Activated B cell treated with CpG ODN at 0.5 μM for 24 hours (primary cell): ENCODE measurements at regions not wholly inside any gene's neighbourhood (a gene's known extent, or its start where the extent isn't known, plus 50 kb on each side); places are given as distances from the start of the nearest gene placed in this dataset.

Experiments
- ATAC-seq: fragments of 200-7000 bp; cut with Tn5 transposase; one replicate; pipeline ENCODE4 v1.10.0; 2021; ENCODE audit warnings: low read depth, mild to moderate bottlenecking, moderate library complexity
- CTCF ChIA-PET: fragments of 350-600 bp; sonication (Branson Sonifier 250); formaldehyde crosslinking; loops from one replicate; lab custom pipeline; 2021; ENCODE audit warnings: antibody characterized with exemption; lab: Charles Lee
- POLR2A ChIA-PET: fragments of 350-600 bp; sonication (Branson Sonifier 250); formaldehyde crosslinking; loops from one replicate; lab custom pipeline; 2021; ENCODE audit warnings: antibody characterized with exemption; lab: Charles Lee
- DNase-seq: peaks from one replicate; pipeline ENCODE4 v3.0.0; 2022
- H3K27ac Mint-ChIP-seq: one replicate; pipeline ENCODE4 v1.8.0; 2020; ENCODE audit warnings: mixed read lengths
- H3K27me3 Mint-ChIP-seq: one replicate; pipeline ENCODE4 v1.8.0; 2021; ENCODE audit warnings: mixed read lengths
- H3K36me3 Mint-ChIP-seq: one replicate; pipeline ENCODE4 v1.8.0; 2021; ENCODE audit warnings: low read depth, mixed read lengths
- H3K4me1 Mint-ChIP-seq: one replicate; pipeline ENCODE4 v1.8.0; 2021; ENCODE audit warnings: mixed read lengths
- H3K4me3 Mint-ChIP-seq: one replicate; pipeline ENCODE4 v1.8.0; 2020; ENCODE audit warnings: mild to moderate bottlenecking, mixed read lengths
- H3K9me3 Mint-ChIP-seq: one replicate; pipeline ENCODE4 v1.8.0; 2020; ENCODE audit warnings: mixed read lengths
- intact Hi-C: fragments of 100-400 bp; cut with micrococcal nuclease; formaldehyde crosslinking; loops from one replicate; pipeline ENCODE4 v1.15.1; 2024
- TF ChIP-seq, protein P1 (sequence below): fragments of 200-600 bp; IDR thresholded peaks from one replicate; pipeline ENCODE4 v1.8.0; 2022; ENCODE audit warnings: antibody characterized with exemption, mild to moderate bottlenecking

DNA sequence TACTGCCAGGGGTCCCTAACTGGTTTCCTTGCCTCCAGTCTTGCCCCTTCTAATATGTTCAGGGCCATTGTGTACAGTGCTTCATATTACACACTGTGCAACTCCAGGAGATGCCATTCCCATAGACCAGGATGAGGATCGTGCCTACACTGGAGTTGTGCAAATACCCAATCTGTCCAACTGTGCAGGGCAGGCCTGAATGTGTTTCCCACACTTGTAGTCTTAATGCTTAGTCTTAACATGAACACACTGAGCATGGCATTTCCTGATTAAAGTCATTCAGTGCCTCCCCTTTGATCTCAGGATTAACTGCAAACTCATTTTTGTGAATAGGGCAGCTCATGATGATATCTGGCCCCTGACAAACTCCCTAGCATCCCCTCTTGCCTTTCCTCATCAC is 165.5 kb downstream of the TTC8 start:
- TF ChIP-seq, protein P1, sequence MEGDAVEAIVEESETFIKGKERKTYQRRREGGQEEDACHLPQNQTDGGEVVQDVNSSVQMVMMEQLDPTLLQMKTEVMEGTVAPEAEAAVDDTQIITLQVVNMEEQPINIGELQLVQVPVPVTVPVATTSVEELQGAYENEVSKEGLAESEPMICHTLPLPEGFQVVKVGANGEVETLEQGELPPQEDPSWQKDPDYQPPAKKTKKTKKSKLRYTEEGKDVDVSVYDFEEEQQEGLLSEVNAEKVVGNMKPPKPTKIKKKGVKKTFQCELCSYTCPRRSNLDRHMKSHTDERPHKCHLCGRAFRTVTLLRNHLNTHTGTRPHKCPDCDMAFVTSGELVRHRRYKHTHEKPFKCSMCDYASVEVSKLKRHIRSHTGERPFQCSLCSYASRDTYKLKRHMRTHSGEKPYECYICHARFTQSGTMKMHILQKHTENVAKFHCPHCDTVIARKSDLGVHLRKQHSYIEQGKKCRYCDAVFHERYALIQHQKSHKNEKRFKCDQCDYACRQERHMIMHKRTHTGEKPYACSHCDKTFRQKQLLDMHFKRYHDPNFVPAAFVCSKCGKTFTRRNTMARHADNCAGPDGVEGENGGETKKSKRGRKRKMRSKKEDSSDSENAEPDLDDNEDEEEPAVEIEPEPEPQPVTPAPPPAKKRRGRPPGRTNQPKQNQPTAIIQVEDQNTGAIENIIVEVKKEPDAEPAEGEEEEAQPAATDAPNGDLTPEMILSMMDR, result no peak
- Mint-ChIP-seq H3K27me3 (peaks cover 18% of the 10 kb centered on the region), H3K36me3 (no peaks in the 10 kb centered on the region), H3K9me3 (peaks cover 7% of the 10 kb centered on the region), H3K27ac (no peak overlapping the region), H3K4me3 (no peak overlapping the region), H3K4me1 (no peaks in the 10 kb centered on the region)
- ChIA-PET CTCF (no interaction called here), POLR2A (no interaction called here)
- ATAC-seq (no peak), DNase-seq (no peak)
- intact Hi-C loops, result no loop called here

DNA sequence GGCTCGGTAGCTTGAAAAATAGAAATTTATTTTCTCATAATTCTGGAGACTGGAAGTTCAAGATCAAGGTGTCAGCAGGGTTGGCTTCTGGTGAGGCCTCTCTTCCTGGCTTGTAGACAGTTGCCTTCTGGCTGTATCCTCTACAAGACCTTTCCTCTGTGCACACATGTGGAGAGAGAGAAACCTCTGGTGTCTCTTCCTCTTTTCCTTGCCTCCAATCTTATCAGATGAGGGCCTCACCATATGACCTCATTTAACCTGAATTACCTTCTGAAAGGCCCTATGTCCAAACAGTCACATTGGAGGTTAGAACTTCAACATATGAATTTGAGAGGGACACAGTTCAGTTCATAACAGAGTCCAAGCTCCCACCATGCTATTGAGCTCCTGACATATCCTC is 166.4 kb downstream of the TTC8 start:
- ATAC-seq, result no peak
- TF ChIP-seq, protein P1, result no peak

GRCh38 chr14:88992011-88992410 is 167.6 kb downstream of the TTC8 start:
- Mint-ChIP-seq H3K36me3 (no peaks in the 10 kb centered on the region), H3K27ac (no peak overlapping the region), H3K9me3 (no peaks in the 10 kb centered on the region), H3K4me1 (no peaks in the 10 kb centered on the region), H3K27me3 (peaks cover 19% of the 10 kb centered on the region), H3K4me3 (no peak overlapping the region)
- ChIA-PET CTCF (no interaction called here), POLR2A (no interaction called here)
- intact Hi-C loops, result no loop called here
- DNase-seq (no peak), ATAC-seq (no peak)
- TF ChIP-seq, protein P1, result no peak

More for the DNA sequence above, 166.4 kb downstream of the TTC8 start:
- no peaks in the 10 kb centered on the region for H3K4me1 Mint-ChIP-seq
- intact Hi-C loops, result no loop called here
- peaks cover 19% of the 10 kb centered on the region for H3K27me3 Mint-ChIP-seq
- ChIA-PET CTCF (no interaction called here), POLR2A (no interaction called here)
- H3K27ac Mint-ChIP-seq, result no peak overlapping the region
- no peak for DNase-seq
- no peaks in the 10 kb centered on the region for H3K36me3 Mint-ChIP-seq
- no peak overlapping the region for H3K4me3 Mint-ChIP-seq
- H3K9me3 Mint-ChIP-seq, result peaks cover 4% of the 10 kb centered on the region

DNA sequence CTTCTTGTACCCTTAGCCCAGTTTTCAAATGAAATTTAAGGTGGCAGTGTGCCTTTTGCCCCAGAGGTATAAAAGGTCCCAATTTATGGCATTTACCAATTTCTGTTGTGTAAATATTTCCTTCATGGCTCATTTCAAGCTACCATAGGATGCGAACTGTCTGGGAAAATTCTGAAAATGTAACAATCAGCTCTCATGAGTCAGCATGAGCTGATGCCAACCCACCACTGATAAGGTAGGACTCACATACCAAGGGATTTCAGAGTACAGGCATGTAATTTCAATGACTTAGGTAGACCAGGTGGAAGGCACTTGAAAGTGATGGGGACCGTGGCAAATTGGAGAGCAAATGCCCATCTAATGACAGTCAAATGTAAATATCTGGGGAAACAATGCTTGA is 169.5 kb downstream of the TTC8 start:
- no peaks in the 10 kb centered on the region for H3K4me1 Mint-ChIP-seq
- intact Hi-C loops, result no loop called here
- H3K27me3 Mint-ChIP-seq, result peaks cover 21% of the 10 kb centered on the region
- no peaks in the 10 kb centered on the region for H3K36me3 Mint-ChIP-seq
- ATAC-seq, result no peak
- no peak for DNase-seq
- TF ChIP-seq, protein P1, result no peak
- no peak overlapping the region for H3K4me3 Mint-ChIP-seq
- CTCF ChIA-PET, result no interaction called here
- POLR2A ChIA-PET, result no interaction called here
- no peak overlapping the region for H3K27ac Mint-ChIP-seq
- no peaks in the 10 kb centered on the region for H3K9me3 Mint-ChIP-seq

DNA sequence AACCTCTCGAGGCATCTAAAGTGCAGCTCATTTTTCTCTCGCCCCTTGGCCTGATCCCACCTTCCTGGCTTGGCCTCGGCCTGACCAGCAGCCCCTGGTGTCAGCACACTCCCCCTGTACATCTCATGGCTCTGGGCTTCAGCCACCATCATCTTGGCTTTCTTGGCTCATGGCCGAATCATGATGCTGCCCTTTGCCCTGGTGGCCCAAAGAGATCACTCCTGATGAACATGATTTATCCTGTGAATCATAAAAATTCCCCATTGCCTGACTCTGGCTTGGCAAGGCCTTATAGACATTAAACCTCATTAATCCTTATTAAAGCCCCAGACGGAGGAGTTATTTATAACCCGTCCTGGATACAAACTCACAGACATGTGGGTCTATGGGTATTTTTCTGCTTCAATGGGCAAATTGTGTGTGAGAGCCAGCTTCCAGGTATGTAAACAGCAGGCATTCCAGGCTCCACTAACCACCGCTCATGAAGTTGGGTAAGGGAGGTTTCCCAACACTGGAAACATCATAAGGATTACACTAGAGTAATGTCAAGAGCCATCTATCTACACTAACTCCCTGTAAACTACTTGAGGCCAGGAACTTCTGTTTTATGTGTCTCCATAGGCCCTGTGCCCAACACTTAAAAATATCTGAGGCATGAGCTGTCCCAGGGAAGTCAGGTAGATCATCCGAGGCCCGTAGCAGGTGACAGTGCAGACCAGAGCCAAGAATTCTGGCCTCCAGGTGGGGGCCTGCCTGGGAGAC is 171.2 kb downstream of the TTC8 start:
- H3K4me1 Mint-ChIP-seq, result no peaks in the 10 kb centered on the region
- TF ChIP-seq, protein P1, result no peak
- peaks cover 24% of the 10 kb centered on the region for H3K27me3 Mint-ChIP-seq
- intact Hi-C loops, result no loop called here
- ChIA-PET CTCF (no interaction called here), POLR2A (no interaction called here)
- H3K9me3 Mint-ChIP-seq, result no peaks in the 10 kb centered on the region
- no peak for ATAC-seq
- DNase-seq, result no peak
- no peak overlapping the region for H3K4me3 Mint-ChIP-seq
- no peaks in the 10 kb centered on the region for H3K36me3 Mint-ChIP-seq
- H3K27ac Mint-ChIP-seq, result no peak overlapping the region
